ENCODE measurements at regions not wholly inside any gene's neighbourhood (a gene's known extent, or its start where the extent isn't known, plus 50 kb on each side); places are given as distances from the start of the nearest gene placed in this dataset.

GRCh38 chr5:89267788-89268187 is 384.8 kb upstream of the MEF2C start:
- no peaks in the 10 kb centered on the region for H3K27me3 ChIP-seq (ENCODE audit: low read depth)
- no peak for DNase-seq
- no peak overlapping the region for H3K27ac ChIP-seq (replicated peaks)
- intact Hi-C loops (cut with micrococcal nuclease): no loop called here
- no peaks in the 10 kb centered on the region for H3K9me3 ChIP-seq (replicated peaks)
- H3K4me3 ChIP-seq: no peak overlapping the region
- H3K36me3 ChIP-seq: no peaks in the 10 kb centered on the region
- no peaks in the 10 kb centered on the region for H3K4me1 ChIP-seq
- TF ChIP-seq CTCF (IDR thresholded peaks at IDR 0.05; ENCODE audit: borderline replicate concordance): no peak

- Histone ChIP-seq H3K27me3 (ENCODE audit: low read depth) (no peaks in the 10 kb centered on the region), H3K27ac (replicated peaks) (no peak overlapping the region), H3K4me3 (no peak overlapping the region), H3K4me1 (no peaks in the 10 kb centered on the region), H3K36me3 (no peaks in the 10 kb centered on the region), H3K9me3 (replicated peaks) (no peaks in the 10 kb centered on the region)
- TF ChIP-seq CTCF (IDR thresholded peaks at IDR 0.05; ENCODE audit: borderline replicate concordance): no peak
- DNase-seq: no peak
- intact Hi-C loops (cut with micrococcal nuclease): no loop called here
Observed at GRCh38 chr5:89265511-89266179, 382.7 kb upstream of the MEF2C start.

GRCh38 chr5:89263846-89264245 is 380.9 kb upstream of the MEF2C start:
- intact Hi-C loops (cut with micrococcal nuclease): no loop called here
- no peak overlapping the region for H3K4me3 ChIP-seq
- H3K27ac ChIP-seq (replicated peaks): no peak overlapping the region
- no peak for DNase-seq
- H3K4me1 ChIP-seq: no peaks in the 10 kb centered on the region
- no peak for TF ChIP-seq CTCF (IDR thresholded peaks at IDR 0.05; ENCODE audit: borderline replicate concordance)
- H3K9me3 ChIP-seq (replicated peaks): no peaks in the 10 kb centered on the region
- H3K36me3 ChIP-seq: no peaks in the 10 kb centered on the region
- no peaks in the 10 kb centered on the region for H3K27me3 ChIP-seq (ENCODE audit: low read depth)

DNA sequence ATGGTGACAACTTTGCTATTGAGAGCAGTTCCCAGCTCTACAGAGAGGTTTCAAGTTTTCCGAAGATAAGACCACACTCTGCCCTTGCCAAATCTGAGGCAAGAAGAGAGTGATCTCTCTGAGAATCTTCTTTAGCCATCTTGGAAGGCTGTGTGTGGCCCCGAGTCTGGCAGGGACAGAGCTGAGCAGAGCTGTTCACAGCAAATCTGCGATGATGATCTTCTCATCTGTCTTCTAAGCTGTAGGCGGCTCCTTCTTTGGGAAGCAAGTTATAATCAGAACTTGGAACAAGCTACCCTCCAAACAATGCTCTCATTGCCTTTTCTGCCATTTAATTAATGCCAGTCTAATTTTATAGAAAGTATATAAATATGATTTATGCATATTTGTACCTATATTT is 379.0 kb upstream of the MEF2C start:
- no peaks in the 10 kb centered on the region for H3K27me3 ChIP-seq (ENCODE audit: low read depth)
- intact Hi-C loops (cut with micrococcal nuclease): no loop called here
- TF ChIP-seq CTCF (IDR thresholded peaks at IDR 0.05; ENCODE audit: borderline replicate concordance): no peak
- no peak overlapping the region for H3K4me3 ChIP-seq
- no peaks in the 10 kb centered on the region for H3K4me1 ChIP-seq
- H3K36me3 ChIP-seq: no peaks in the 10 kb centered on the region
- no peaks in the 10 kb centered on the region for H3K9me3 ChIP-seq (replicated peaks)
- no peak for DNase-seq
- H3K27ac ChIP-seq (replicated peaks): no peak overlapping the region

- Histone ChIP-seq H3K27ac (replicated peaks) (no peak overlapping the region), H3K4me3 (no peak overlapping the region), H3K36me3 (no peaks in the 10 kb centered on the region), H3K4me1 (no peaks in the 10 kb centered on the region), H3K27me3 (ENCODE audit: low read depth) (no peaks in the 10 kb centered on the region), H3K9me3 (replicated peaks) (no peaks in the 10 kb centered on the region)
- TF ChIP-seq CTCF (IDR thresholded peaks at IDR 0.05; ENCODE audit: borderline replicate concordance): no peak
- intact Hi-C loops (cut with micrococcal nuclease): no loop called here
- DNase-seq: no peak
Observed at GRCh38 chr5:89260254-89260653, 377.3 kb upstream of the MEF2C start.

Measured in left ventricle myocardium inferior (tissue), 1 donor.